Liver (tissue), 8 donors: ENCODE measurements at regions not wholly inside any gene's neighbourhood (a gene's known extent, or its start where the extent isn't known, plus 50 kb on each side); places are given as distances from the start of the nearest gene placed in this dataset.

Experiments used
- DNase-seq: peaks from one replicate; pipeline ENCODE4 v3.0.0-alpha.2; 2017; ENCODE audit warnings: low spot score
- H3K27ac ChIP-seq, 2 donors: one replicate each; pipeline ENCODE4 v1.7.0; 2013; ENCODE audit warnings: inconsistent platforms in 2 of 2, low read length in 2 of 2, control low read depth in 1 of 2, low read depth in 1 of 2, mild to moderate bottlenecking in 1 of 2
- H3K27me3 ChIP-seq, 4 donors: one replicate each; pipeline versions ENCODE4 v1.6.1 to v1.7.0; 2013; ENCODE audit warnings: low read length in 3 of 4, inconsistent platforms in 1 of 4, mild to moderate bottlenecking in 1 of 4, moderate library complexity in 1 of 4; ENCODE audit not compliant: control insufficient read depth in 4 of 4, insufficient read depth in 4 of 4
- H3K36me3 ChIP-seq, 4 donors: one replicate each; pipeline versions ENCODE4 v1.6.1 to v1.7.0; 2013; ENCODE audit warnings: low read length in 3 of 4, mild to moderate bottlenecking in 3 of 4, low read depth in 1 of 4, moderate library complexity in 1 of 4; ENCODE audit not compliant: control insufficient read depth in 4 of 4, insufficient read depth in 3 of 4
- H3K4me1 ChIP-seq, 4 donors: one replicate each; pipeline versions ENCODE4 v1.6.1 to v1.7.0; 2013; ENCODE audit warnings: low read length in 3 of 4, mild to moderate bottlenecking in 3 of 4, moderate library complexity in 1 of 4; ENCODE audit not compliant: control insufficient read depth in 4 of 4, insufficient read depth in 4 of 4
- H3K4me3 ChIP-seq, 3 donors: one replicate each; pipeline versions ENCODE4 v1.6.1 to v1.7.0; 2013; ENCODE audit warnings: low read length in 3 of 3, control low read depth in 1 of 3, low read depth in 1 of 3, mild to moderate bottlenecking in 1 of 3
- H3K9ac ChIP-seq, 2 donors: one replicate each; pipeline ENCODE4 v1.7.0; 2013; ENCODE audit warnings: low read length in 2 of 2, mild to moderate bottlenecking in 2 of 2, moderate library complexity in 2 of 2, control low read depth in 1 of 2, low read depth in 1 of 2
- H3K9me3 ChIP-seq, 4 donors: one replicate each; pipeline versions ENCODE4 v1.6.1 to v1.7.0; 2013; ENCODE audit warnings: low read length in 3 of 4; ENCODE audit not compliant: control insufficient read depth in 4 of 4
- ATF3 ChIP-seq: IDR thresholded peaks from 2 replicates; pipeline ENCODE4 v1.6.1; 2016; ENCODE audit warnings: antibody characterized with exemption
- CTCF ChIP-seq: fragments of 150-350 bp; IDR thresholded peaks from 2 replicates; pipeline ENCODE4 v1.5.1; 2017; ENCODE audit warnings: improper control_type of control experiment, low read depth, low read length; ENCODE audit not compliant: missing input control
- EGR1 ChIP-seq, 2 donors: IDR thresholded peaks; 2 replicates each; pipeline ENCODE4 v1.6.1; 2016 to 2018; ENCODE audit warnings: antibody characterized with exemption in 2 of 2, low read depth in 2 of 2
- FOXA1 ChIP-seq: IDR thresholded peaks from 2 replicates; pipeline ENCODE4 v1.6.1; 2016; ENCODE audit warnings: antibody characterized with exemption
- FOXA2 ChIP-seq: IDR thresholded peaks from 2 replicates; pipeline ENCODE4 v1.6.1; 2016; ENCODE audit warnings: antibody characterized with exemption
- GABPA ChIP-seq, 2 donors: IDR thresholded peaks in 1 of 2; conservative IDR thresholded peaks in 1 of 2; 2 replicates each; pipeline ENCODE4 v1.6.1; 2016; ENCODE audit warnings: antibody characterized with exemption in 2 of 2, mild to moderate bottlenecking in 1 of 2, moderate library complexity in 1 of 2
- HNF4A ChIP-seq, 2 donors: conservative IDR thresholded peaks; 2 replicates each; pipeline ENCODE4 v1.6.1; 2016; ENCODE audit warnings: antibody characterized with exemption in 2 of 2, mild to moderate bottlenecking in 2 of 2
- HNF4G ChIP-seq: IDR thresholded peaks from 2 replicates; pipeline ENCODE4 v1.6.1; 2016; ENCODE audit warnings: antibody characterized with exemption
- JUND ChIP-seq, 2 donors: IDR thresholded peaks; 2 replicates each; pipeline ENCODE4 v1.6.1; 2016; ENCODE audit warnings: antibody characterized with exemption in 2 of 2
- MAX ChIP-seq: IDR thresholded peaks from 2 replicates; pipeline ENCODE4 v1.6.1; 2016; ENCODE audit warnings: antibody characterized with exemption
- NR2F2 ChIP-seq: IDR thresholded peaks from 2 replicates; pipeline ENCODE4 v1.6.1; 2016; ENCODE audit warnings: antibody characterized with exemption
- RAD21 ChIP-seq, 2 donors: IDR thresholded peaks; 2 replicates each; pipeline ENCODE4 v1.6.1; 2016; ENCODE audit warnings: antibody characterized with exemption in 2 of 2, mild to moderate bottlenecking in 2 of 2
- REST ChIP-seq: IDR thresholded peaks from 2 replicates; pipeline ENCODE4 v1.6.1; 2016; ENCODE audit warnings: antibody characterized with exemption, mild to moderate bottlenecking
- RXRA ChIP-seq, 2 donors: IDR thresholded peaks; 2 replicates each; pipeline ENCODE4 v1.6.1; 2017 to 2018; ENCODE audit warnings: antibody characterized with exemption in 2 of 2, mild to moderate bottlenecking in 1 of 2
- SP1 ChIP-seq: IDR thresholded peaks from 2 replicates; pipeline ENCODE4 v1.6.1; 2018; ENCODE audit warnings: antibody characterized with exemption, mild to moderate bottlenecking
- TAF1 ChIP-seq: conservative IDR thresholded peaks from 2 replicates; pipeline ENCODE4 v1.6.1; 2016; ENCODE audit warnings: antibody characterized with exemption, mild to moderate bottlenecking
- YY1 ChIP-seq: IDR thresholded peaks from 2 replicates; pipeline ENCODE4 v1.6.1; 2016; ENCODE audit warnings: antibody characterized with exemption, mild to moderate bottlenecking
- WGBS: extraction: QIAGEN DNeasy Blood & Tissue Kit; methylation state at CpG from one replicate; pipeline ENCODE4 v1.1.7; 2013; 5-methylcytosine and 5-hydroxymethylcytosine counted together
- donor health status: healthy.
- donor health status: healthy.
- donor health status: healthy.
- donor health status: healthy.
- donor health status: healthy.

- TF ChIP-seq NR2F2 (no peak), FOXA1 (no peak), EGR1 (IDR thresholded peaks at IDR 0.05; ENCODE audit: low read depth in 2 of 2) (no peak), ATF3 (no peak), HNF4G (no peak), CTCF (no peak), YY1 (no peak)
Observed at GRCh38 chr12:127083008-127083949, 1183.7 kb upstream of the TMEM132C start (continued).

- H3K9me3 ChIP-seq = no peaks in the 10 kb centered on the region
- 77% methylated on average over 1 of the region's 1 CpG for WGBS
- H3K27ac ChIP-seq = no peak overlapping the region
- no peak overlapping the region for H3K9ac ChIP-seq
- H3K27me3 ChIP-seq = no peaks in the 10 kb centered on the region
- TF ChIP-seq JUND (IDR thresholded peaks at IDR 0.05) = no peak
- TF ChIP-seq GABPA (IDR thresholded peaks at IDR 0.05 in 1 of 2, conservative IDR thresholded peaks at IDR 0.05 in 1 of 2) = no peak
- TF ChIP-seq MAX = no peak
- no peak for TF ChIP-seq RAD21 (IDR thresholded peaks at IDR 0.05)
- TF ChIP-seq FOXA2 = no peak
- TF ChIP-seq YY1 = no peak
- no peak for TF ChIP-seq TAF1
- no peak for TF ChIP-seq RXRA (IDR thresholded peaks at IDR 0.05)
- TF ChIP-seq REST = no peak
- H3K4me1 ChIP-seq = no peaks in the 10 kb centered on the region
- no peak overlapping the region for H3K4me3 ChIP-seq
- H3K36me3 ChIP-seq = no peaks in the 10 kb centered on the region
- no peak for DNase-seq
Observed at GRCh38 chr12:127101076-127101475, 1165.9 kb upstream of the TMEM132C start.

GRCh38 chr12:127106041-127106440, 1160.9 kb upstream of the TMEM132C start:
- Histone ChIP-seq H3K9ac (no peak overlapping the region), H3K9me3 (no peaks in the 10 kb centered on the region), H3K27ac (no peak overlapping the region), H3K36me3 (no peaks in the 10 kb centered on the region), H3K4me3 (no peak overlapping the region), H3K27me3 (no peaks in the 10 kb centered on the region), H3K4me1 (no peaks in the 10 kb centered on the region)
- no peak for DNase-seq
- WGBS = 89% methylated on average over 3 of the region's 3 CpGs
- TF ChIP-seq NR2F2 (no peak), ATF3 (no peak), TAF1 (no peak), MAX (no peak), HNF4A (conservative IDR thresholded peaks at IDR 0.05) (no peak), GABPA (IDR thresholded peaks at IDR 0.05 in 1 of 2, conservative IDR thresholded peaks at IDR 0.05 in 1 of 2) (no peak), SP1 (no peak), EGR1 (IDR thresholded peaks at IDR 0.05; ENCODE audit: low read depth in 2 of 2) (no peak), FOXA2 (no peak), RXRA (IDR thresholded peaks at IDR 0.05) (no peak), REST (no peak), YY1 (no peak)
